Hindlimb muscle (tissue), 1 donor: ENCODE measurements at regions not wholly inside any gene's neighbourhood (a gene's known extent, or its start where the extent isn't known, plus 50 kb on each side); places are given as distances from the start of the nearest gene placed in this dataset.

ENCODE experiments used
- DNase-seq: peaks from one replicate; pipeline ENCODE4 v3.0.0-alpha.2; 2013

- no peak for DNase-seq
Measured at GRCh38 chr17:69950701-69951418, 124.2 kb upstream of the KCNJ16 start.

- no peak for DNase-seq
Measured at GRCh38 chr17:69954241-69954925, 120.6 kb upstream of the KCNJ16 start.

DNA sequence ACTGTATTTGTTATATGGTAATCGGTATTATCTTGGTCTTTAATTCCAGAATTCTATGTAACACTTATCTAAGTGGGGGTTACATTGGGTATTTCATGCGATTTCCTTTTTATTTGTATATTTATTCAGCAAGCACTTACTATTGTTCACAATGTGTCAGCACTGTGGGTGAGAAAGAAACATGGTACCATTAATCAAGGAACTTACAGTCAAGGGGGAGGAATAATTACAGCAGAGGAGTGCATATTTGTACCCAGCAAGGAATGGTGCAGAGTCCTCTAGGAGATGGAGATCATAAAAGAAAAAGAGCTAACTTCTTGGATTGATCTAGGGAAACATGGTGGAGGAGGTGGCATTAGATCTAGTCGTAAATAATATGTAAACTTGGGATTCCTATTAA lies 117.0 kb upstream of the KCNJ16 start:
- DNase-seq, result no peak

DNA sequence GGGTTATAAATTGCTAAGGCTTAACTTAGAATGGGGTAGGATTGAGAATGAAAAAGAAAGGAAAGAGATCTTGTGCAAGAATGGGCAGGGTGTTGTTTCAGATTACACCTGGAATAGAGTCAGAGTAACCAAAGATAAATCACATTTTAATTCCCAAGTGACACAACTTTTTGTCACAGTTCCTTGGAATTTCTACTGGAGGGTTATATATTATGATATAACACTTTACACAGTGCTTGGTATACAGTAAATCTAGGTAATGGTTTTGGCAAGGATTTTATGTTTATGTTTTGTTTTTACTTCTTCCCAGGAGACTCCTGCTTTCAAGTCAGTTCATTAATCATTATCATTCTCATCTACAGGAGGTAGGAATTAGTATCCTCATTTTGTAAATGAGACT lies 115.7 kb upstream of the KCNJ16 start:
- DNase-seq, result no peak

- DNase-seq, result no peak
Measured at GRCh38 chr17:69960755-69961154, 114.3 kb upstream of the KCNJ16 start.

DNA sequence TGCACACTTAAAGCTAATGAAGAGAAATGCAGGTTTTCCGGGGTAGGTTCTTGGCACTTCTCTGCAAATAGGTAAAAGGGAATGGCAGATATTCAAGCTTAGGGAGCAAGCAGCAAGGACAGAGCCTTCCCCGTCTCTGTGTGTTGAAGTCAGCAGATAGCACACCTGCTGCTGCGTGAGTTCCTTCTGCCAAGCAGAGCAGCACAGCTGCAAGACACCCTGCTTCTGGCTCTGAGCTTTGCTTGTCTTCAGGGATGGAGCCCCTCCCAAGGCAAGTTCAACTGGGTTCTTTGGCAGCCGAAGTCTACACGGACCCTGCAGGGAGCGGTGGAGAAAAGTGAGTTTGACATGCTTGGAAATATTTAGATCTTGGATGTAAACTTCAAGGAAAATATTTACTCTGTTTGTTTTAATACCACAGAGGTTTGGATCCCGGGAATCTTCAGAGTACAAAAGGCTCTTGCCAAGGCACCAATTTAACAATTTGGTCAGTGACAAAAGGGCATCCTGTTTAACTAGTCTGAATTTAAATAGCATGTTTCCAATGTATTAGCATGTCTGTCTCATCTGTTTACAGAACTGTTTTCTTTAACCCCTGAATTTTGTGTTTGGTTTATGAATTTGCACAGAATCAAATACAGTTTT lies 113.4 kb upstream of the KCNJ16 start:
- DNase-seq, result peak; percentile 36

GRCh38 chr17:69962436-69962995 lies 112.5 kb upstream of the KCNJ16 start:
- peak; percentile 14 for DNase-seq

GRCh38 chr17:69967910-69968411 lies 107.1 kb upstream of the KCNJ16 start:
- no peak for DNase-seq

DNA sequence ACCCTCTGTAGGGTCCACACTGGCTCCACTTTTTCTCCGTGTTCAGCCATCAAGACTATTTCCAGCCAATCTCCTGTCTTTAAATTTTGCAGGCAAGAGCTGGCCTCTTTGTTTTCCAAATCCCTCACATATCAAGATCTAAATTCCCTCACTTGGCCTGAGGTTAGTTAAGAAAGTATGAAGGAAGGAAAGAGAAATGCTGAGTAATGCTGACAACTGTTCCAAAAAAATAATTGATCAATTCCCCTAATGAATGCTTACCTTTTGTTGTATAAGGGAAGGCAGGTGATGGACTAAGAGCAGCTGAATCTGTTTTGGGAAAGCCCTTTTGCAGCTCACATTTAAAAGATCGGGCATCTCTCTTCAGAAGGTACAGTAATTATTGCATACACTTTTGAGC lies 105.1 kb upstream of the KCNJ16 start:
- no peak for DNase-seq

- DNase-seq, result no peak
Measured at GRCh38 chr17:69972251-69972650, 102.8 kb upstream of the KCNJ16 start.

DNA sequence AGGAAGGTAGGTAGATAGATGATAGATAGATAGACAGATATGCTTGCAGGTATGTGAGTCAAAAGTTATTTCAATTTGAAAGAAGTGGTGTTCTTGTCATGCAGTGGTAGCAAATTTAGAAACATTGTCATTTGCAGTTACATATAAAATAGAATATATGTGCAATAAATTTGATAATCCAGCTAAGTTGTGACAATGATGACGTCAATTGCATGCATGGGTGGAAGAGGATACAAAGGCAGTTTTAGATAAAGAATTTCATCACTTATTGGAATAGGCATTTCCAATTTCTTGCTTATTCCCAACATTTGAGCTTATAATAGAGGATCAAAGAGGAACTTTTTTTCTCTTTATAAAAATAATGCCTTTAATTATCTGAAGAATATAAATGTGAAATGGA lies 99.2 kb upstream of the KCNJ16 start:
- DNase-seq, result no peak

GRCh38 chr17:69978056-69978646 lies 96.9 kb upstream of the KCNJ16 start:
- no peak for DNase-seq

DNA sequence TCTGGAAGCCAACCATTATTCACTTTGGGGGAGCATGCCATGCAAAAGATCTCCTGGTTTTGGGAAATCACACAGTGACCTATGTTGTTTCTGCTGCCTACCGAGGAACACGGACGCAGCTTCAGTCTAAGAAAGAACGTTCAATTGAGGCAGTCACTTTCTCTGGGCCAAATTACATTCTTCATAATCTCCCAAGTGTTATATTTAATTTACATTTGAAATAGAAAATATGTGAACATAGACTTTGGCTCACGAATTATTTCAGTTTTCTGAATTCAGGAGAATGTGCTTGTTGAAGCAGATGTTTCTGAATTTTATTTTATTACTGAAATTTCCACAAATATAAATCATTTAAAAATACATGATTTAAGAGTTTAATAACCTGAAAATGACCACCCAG lies 93.6 kb upstream of the KCNJ16 start:
- no peak for DNase-seq

DNA sequence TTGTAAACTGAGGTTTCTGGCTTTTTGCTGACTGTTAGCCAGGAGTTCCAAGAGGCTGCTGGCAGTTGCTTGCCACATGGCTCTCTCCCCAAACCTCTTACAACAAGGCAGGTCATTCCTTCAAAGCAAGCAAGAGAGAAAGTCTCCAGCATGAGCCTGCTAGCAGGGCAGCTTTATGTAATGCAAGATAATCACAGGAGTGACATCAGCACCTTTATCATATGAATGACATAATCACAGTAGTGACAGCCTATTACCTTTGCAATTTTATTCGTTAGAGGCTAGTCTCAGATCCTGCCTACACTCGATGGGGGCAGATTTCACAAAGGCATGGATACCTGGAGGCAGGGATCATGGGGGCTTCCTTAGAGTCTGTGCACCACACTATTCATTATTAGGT lies 79.5 kb upstream of the KCNJ16 start:
- no peak for DNase-seq

DNA sequence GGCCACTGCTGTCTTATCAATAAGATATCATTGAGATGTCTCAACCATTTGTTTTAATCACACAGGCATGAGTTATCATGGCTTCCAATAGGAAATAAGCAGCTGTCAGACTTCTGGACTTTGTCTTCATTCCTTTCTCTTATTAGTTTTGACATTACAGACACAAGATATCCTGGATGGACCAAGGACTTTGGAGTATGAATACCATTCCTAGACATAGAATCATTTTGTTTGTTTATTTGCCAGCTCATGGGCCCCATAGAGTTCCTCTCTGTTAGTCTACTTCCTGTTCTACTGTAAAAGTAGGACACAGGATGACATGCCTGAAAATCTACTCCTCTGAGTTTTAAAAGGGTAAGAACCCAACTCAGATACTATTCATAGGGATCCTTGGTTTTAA lies 77.7 kb upstream of the KCNJ16 start:
- DNase-seq, result no peak

DNA sequence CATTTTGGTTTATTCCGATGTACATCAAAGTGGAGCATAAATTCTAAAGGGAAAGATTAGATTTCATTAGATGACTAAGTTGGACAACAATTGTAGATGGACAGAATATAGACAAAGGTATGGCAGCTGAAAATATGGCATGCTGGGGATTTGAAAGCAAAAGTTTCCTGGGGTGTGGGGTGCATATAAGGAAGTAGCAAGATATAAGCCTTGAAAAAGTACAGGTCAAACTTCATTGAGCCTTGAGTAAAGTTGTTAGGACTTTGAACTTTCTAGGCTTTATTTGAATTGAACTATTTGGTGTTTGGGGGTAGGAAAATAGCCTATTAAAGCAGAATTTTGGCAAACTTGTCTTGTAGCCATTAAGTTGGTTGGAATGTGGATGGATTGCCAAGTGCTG lies 75.8 kb upstream of the KCNJ16 start:
- DNase-seq, result no peak

GRCh38 chr17:70006159-70006558 lies 68.9 kb upstream of the KCNJ16 start:
- DNase-seq, result no peak

GRCh38 chr17:70011750-70012149 lies 63.3 kb upstream of the KCNJ16 start:
- DNase-seq, result no peak

DNA sequence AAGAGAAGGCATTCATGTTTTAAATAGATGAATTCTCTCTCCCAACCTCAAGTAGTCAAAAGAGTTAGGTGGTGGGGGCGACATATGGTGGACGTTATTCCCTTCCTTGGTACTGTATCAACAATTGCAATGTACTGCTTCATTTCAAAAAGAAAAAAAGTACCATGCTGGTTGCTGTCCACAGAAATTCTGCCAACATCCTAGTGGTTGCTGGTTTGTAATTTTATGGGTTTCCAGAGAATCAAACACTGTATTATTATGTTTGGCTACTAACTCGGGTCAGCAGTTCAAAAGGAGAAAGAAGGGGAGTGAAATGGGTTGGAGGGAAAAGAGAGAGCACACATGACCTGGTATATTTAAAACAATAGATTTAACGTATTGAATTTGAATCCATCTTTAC lies 61.1 kb upstream of the KCNJ16 start:
- no peak for DNase-seq

- no peak for DNase-seq
Measured at GRCh38 chr17:70017112-70017511, 57.9 kb upstream of the KCNJ16 start.

- no peak for DNase-seq
Measured at GRCh38 chr17:70017941-70018340, 57.1 kb upstream of the KCNJ16 start.

DNA sequence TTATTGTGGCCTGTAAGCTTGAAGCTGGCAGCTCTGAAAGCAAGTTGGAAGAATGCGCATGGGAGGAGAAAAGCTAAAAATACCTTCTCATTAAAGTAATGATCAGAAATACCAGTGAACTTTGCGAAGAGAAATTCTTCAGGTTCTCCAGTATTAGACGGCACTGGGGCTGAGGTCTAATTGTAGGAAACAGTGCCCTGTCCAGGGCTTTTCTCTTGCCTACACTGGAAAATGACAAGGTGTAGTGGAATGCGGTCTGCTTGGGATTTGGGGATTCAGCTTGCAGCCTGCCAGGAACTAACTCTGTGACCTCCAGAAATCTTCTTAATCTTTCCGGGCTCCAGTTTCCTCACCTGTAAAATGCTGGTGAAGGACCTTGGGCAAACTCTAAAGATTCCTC lies 53.3 kb upstream of the KCNJ16 start:
- DNase-seq, result no peak

- no peak for DNase-seq
Measured at GRCh38 chr17:70022175-70022574, 52.9 kb upstream of the KCNJ16 start.
